GM23338 (cell line): ENCODE measurements at regions not wholly inside any gene's neighbourhood (a gene's known extent, or its start where the extent isn't known, plus 50 kb on each side); places are given as distances from the start of the nearest gene placed in this dataset.

ENCODE experiments used
- ATAC-seq: fragments of 200-7000 bp; cut with Tn5 transposase; 3 replicates; pipeline ENCODE4 v1.9.1; 2020
- DNase-seq: peaks from one replicate; pipeline ENCODE4 v3.0.0-alpha.2; 2015; ENCODE audit warnings: low spot score
- H2AFZ ChIP-seq: fragments of 200-600 bp; sonication (generic); 2 replicates; pipeline ENCODE4 v1.8.0; 2016; ENCODE audit warnings: antibody characterized with exemption, mild to moderate bottlenecking, moderate library complexity
- H3F3A ChIP-seq: fragments of 200-600 bp; sonication (generic); replicated peaks from 2 replicates; pipeline ENCODE4 v1.8.0; 2017; ENCODE audit warnings: antibody characterized with exemption, mixed run types, low read depth
- H3K27ac ChIP-seq: fragments of 200-600 bp; sonication (generic); 2 replicates; pipeline ENCODE4 v1.6.1; 2016; ENCODE audit warnings: low read depth
- H3K27me3 ChIP-seq: fragments of 200-600 bp; sonication (generic); 2 replicates; pipeline ENCODE4 v1.8.0; 2016; ENCODE audit warnings: mild to moderate bottlenecking, mixed run types, moderate library complexity; ENCODE audit not compliant: insufficient read depth
- H3K36me3 ChIP-seq: fragments of 200-600 bp; sonication (generic); 2 replicates; pipeline ENCODE4 v1.8.0; 2016; ENCODE audit warnings: mild to moderate bottlenecking; ENCODE audit not compliant: insufficient read depth
- H3K4me1 ChIP-seq: fragments of 200-600 bp; sonication (generic); 2 replicates; pipeline ENCODE4 v1.8.0; 2016; ENCODE audit warnings: mild to moderate bottlenecking, moderate library complexity; ENCODE audit not compliant: insufficient read depth
- H3K4me2 ChIP-seq: fragments of 200-600 bp; sonication (generic); 2 replicates; pipeline ENCODE4 v1.7.1; 2017; ENCODE audit warnings: mixed run types
- H3K4me3 ChIP-seq: fragments of 200-600 bp; sonication (generic); 2 replicates; pipeline ENCODE4 v1.6.1; 2016; ENCODE audit warnings: mixed run types
- H3K79me2 ChIP-seq: fragments of 200-600 bp; sonication (generic); replicated peaks from 2 replicates; pipeline ENCODE4 v1.8.0; 2017; ENCODE audit warnings: mild to moderate bottlenecking; ENCODE audit not compliant: insufficient read depth
- H3K9me2 ChIP-seq: fragments of 200-600 bp; sonication (generic); 2 replicates; pipeline ENCODE4 v1.8.0; 2017; ENCODE audit not compliant: insufficient read depth
- H4K20me1 ChIP-seq: fragments of 200-600 bp; sonication (generic); replicated peaks from 2 replicates; pipeline ENCODE4 v1.8.0; 2017; ENCODE audit warnings: mild to moderate bottlenecking; ENCODE audit not compliant: insufficient read depth
- H3K27ac Mint-ChIP-seq: 2 replicates; pipeline ENCODE4 v1.8.0; 2020; ENCODE audit warnings: inconsistent platforms, mild to moderate bottlenecking, moderate library complexity, mixed read lengths
- H3K27me3 Mint-ChIP-seq: 3 replicates; pipeline ENCODE4 v1.8.0; 2022; ENCODE audit warnings: low read depth, mild to moderate bottlenecking, moderate library complexity, mixed read lengths, inconsistent platforms; ENCODE audit not compliant: insufficient read depth, poor library complexity
- H3K36me3 Mint-ChIP-seq: 3 replicates; pipeline ENCODE4 v1.8.0; 2021; ENCODE audit warnings: low read depth, mild to moderate bottlenecking, inconsistent platforms, moderate library complexity, mixed read lengths
- H3K4me1 Mint-ChIP-seq: 3 replicates; pipeline ENCODE4 v1.8.0; 2020; ENCODE audit warnings: mild to moderate bottlenecking, inconsistent platforms, mixed read lengths
- H3K4me3 Mint-ChIP-seq: 3 replicates; pipeline ENCODE4 v1.8.0; 2021; ENCODE audit warnings: moderate library complexity, mild to moderate bottlenecking, inconsistent platforms, mixed read lengths
- H3K9me3 Mint-ChIP-seq: 3 replicates; pipeline ENCODE4 v1.8.0; 2020; ENCODE audit warnings: moderate library complexity, mild to moderate bottlenecking, inconsistent platforms, mixed read lengths
- CREB1 ChIP-seq: fragments of 250-450 bp; sonication (Bioruptor Pico); IDR thresholded peaks from 2 replicates; pipeline ENCODE4 v1.5.0; 2020; ENCODE audit warnings: low read depth, mild to moderate bottlenecking, moderate library complexity
- EZH2 ChIP-seq: fragments of 200-600 bp; sonication (generic); IDR thresholded peaks from one replicate; pipeline ENCODE4 v1.8.0; 2017; ENCODE audit warnings: antibody characterized with exemption, mild to moderate bottlenecking, low read depth; ENCODE audit not compliant: unreplicated experiment
- EZH2phosphoT487 ChIP-seq: fragments of 200-600 bp; sonication (generic); IDR thresholded peaks from one replicate; pipeline ENCODE4 v1.8.1; 2018; ENCODE audit warnings: antibody characterized with exemption; ENCODE audit not compliant: unreplicated experiment
- JUNB ChIP-seq: IDR thresholded peaks from one replicate; pipeline ENCODE4 v1.6.1; 2016; ENCODE audit warnings: antibody characterized with exemption; ENCODE audit not compliant: unreplicated experiment
- NANOG ChIP-seq: IDR thresholded peaks from 2 replicates; pipeline ENCODE4 v1.6.1; 2016; ENCODE audit warnings: antibody characterized with exemption, borderline replicate concordance
- POLR2AphosphoS5 ChIP-seq: IDR thresholded peaks from 2 replicates; pipeline ENCODE4 v1.6.1; 2016; ENCODE audit warnings: antibody characterized with exemption, low read depth
- STAT1 ChIP-seq: IDR thresholded peaks from one replicate; pipeline ENCODE4 v1.6.1; 2016; ENCODE audit warnings: antibody characterized with exemption; ENCODE audit not compliant: unreplicated experiment
- ZNF114 ChIP-seq: fragments of 250-450 bp; sonication (Bioruptor Pico); IDR thresholded peaks from 2 replicates; pipeline ENCODE4 v1.5.0; 2020; ENCODE audit warnings: mild to moderate bottlenecking, moderate library complexity
- ZNF331 ChIP-seq: fragments of 250-450 bp; sonication (Bioruptor Pico); IDR thresholded peaks from 2 replicates; pipeline ENCODE4 v1.5.0; 2020; ENCODE audit warnings: low read depth, mild to moderate bottlenecking, moderate library complexity
- TF ChIP-seq, protein P1 (sequence below): IDR thresholded peaks from one replicate; pipeline ENCODE4 v1.6.1; 2018; ENCODE audit warnings: antibody characterized with exemption; ENCODE audit not compliant: unreplicated experiment
- TF ChIP-seq, protein P2 (sequence below), 2 experiments: fragments of 200-600 bp in 1 of 2; sonication (generic) in 1 of 2; conservative IDR thresholded peaks; 2 replicates each; pipeline versions ENCODE4 v1.5.1 to v1.6.1; 2016 to 2017; ENCODE audit warnings: antibody characterized with exemption in 2 of 2, low read depth in 2 of 2, mild to moderate bottlenecking in 2 of 2, moderate library complexity in 1 of 2
- TF ChIP-seq, protein P3 (sequence below): IDR thresholded peaks from 2 replicates; pipeline ENCODE4 v1.6.1; 2016; ENCODE audit warnings: antibody characterized with exemption
- TF ChIP-seq, protein P4 (sequence below): fragments of 250-450 bp; sonication (Bioruptor Pico); IDR thresholded peaks from 2 replicates; pipeline ENCODE4 v1.5.0; 2020; ENCODE audit warnings: mild to moderate bottlenecking, moderate library complexity

DNA sequence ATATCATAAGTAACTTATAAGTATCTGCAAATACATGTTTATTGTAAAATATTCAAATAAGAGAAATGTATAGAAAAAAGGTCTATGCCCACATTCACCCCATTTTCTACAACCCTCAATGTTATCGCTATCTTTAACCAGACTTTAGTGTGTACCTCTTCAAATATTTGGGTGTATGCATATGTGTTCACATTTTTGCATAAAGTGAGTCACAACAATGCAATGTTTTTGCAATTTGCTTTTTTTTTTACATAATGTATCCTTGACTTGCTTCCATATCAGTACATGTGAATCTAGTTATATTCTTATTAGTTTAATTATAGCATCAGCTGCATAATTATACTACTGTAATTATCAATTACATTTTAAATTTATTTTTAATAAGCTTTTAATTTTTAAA lies 117.3 kb upstream of the LYSMD4 start:
- H3K4me3 Mint-ChIP-seq = no peak overlapping the region
- Histone ChIP-seq H3K4me3 (no peak overlapping the region), H3K27me3 (no peaks in the 10 kb centered on the region), H4K20me1 (no peaks in the 10 kb centered on the region), H3F3A (no peaks in the 10 kb centered on the region), H2AFZ (no peak overlapping the region), H3K4me2 (no peak overlapping the region), H3K9me2 (no peaks in the 10 kb centered on the region), H3K36me3 (no peaks in the 10 kb centered on the region), H3K27ac (no peak overlapping the region), H3K4me1 (no peaks in the 10 kb centered on the region), H3K79me2 (no peaks in the 10 kb centered on the region)
- no peak overlapping the region for H3K27ac Mint-ChIP-seq
- peaks cover 1% of the 10 kb centered on the region for H3K27me3 Mint-ChIP-seq
- no peak for DNase-seq
- no peak for TF ChIP-seq JUNB
- TF ChIP-seq, protein P1, sequence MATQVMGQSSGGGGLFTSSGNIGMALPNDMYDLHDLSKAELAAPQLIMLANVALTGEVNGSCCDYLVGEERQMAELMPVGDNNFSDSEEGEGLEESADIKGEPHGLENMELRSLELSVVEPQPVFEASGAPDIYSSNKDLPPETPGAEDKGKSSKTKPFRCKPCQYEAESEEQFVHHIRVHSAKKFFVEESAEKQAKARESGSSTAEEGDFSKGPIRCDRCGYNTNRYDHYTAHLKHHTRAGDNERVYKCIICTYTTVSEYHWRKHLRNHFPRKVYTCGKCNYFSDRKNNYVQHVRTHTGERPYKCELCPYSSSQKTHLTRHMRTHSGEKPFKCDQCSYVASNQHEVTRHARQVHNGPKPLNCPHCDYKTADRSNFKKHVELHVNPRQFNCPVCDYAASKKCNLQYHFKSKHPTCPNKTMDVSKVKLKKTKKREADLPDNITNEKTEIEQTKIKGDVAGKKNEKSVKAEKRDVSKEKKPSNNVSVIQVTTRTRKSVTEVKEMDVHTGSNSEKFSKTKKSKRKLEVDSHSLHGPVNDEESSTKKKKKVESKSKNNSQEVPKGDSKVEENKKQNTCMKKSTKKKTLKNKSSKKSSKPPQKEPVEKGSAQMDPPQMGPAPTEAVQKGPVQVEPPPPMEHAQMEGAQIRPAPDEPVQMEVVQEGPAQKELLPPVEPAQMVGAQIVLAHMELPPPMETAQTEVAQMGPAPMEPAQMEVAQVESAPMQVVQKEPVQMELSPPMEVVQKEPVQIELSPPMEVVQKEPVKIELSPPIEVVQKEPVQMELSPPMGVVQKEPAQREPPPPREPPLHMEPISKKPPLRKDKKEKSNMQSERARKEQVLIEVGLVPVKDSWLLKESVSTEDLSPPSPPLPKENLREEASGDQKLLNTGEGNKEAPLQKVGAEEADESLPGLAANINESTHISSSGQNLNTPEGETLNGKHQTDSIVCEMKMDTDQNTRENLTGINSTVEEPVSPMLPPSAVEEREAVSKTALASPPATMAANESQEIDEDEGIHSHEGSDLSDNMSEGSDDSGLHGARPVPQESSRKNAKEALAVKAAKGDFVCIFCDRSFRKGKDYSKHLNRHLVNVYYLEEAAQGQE = no peak
- TF ChIP-seq ZNF331 = no peak
- TF ChIP-seq CREB1 (CRISPR knock-in tag) = no peak
- no peak for TF ChIP-seq NANOG
- no peak for TF ChIP-seq EZH2
- TF ChIP-seq, protein P2, sequence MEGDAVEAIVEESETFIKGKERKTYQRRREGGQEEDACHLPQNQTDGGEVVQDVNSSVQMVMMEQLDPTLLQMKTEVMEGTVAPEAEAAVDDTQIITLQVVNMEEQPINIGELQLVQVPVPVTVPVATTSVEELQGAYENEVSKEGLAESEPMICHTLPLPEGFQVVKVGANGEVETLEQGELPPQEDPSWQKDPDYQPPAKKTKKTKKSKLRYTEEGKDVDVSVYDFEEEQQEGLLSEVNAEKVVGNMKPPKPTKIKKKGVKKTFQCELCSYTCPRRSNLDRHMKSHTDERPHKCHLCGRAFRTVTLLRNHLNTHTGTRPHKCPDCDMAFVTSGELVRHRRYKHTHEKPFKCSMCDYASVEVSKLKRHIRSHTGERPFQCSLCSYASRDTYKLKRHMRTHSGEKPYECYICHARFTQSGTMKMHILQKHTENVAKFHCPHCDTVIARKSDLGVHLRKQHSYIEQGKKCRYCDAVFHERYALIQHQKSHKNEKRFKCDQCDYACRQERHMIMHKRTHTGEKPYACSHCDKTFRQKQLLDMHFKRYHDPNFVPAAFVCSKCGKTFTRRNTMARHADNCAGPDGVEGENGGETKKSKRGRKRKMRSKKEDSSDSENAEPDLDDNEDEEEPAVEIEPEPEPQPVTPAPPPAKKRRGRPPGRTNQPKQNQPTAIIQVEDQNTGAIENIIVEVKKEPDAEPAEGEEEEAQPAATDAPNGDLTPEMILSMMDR (conservative IDR thresholded peaks at IDR 0.05; ENCODE audit: low read depth in 2 of 2) = no peak
- TF ChIP-seq ZNF114 (CRISPR knock-in tag) = no peak
- TF ChIP-seq, protein P3, sequence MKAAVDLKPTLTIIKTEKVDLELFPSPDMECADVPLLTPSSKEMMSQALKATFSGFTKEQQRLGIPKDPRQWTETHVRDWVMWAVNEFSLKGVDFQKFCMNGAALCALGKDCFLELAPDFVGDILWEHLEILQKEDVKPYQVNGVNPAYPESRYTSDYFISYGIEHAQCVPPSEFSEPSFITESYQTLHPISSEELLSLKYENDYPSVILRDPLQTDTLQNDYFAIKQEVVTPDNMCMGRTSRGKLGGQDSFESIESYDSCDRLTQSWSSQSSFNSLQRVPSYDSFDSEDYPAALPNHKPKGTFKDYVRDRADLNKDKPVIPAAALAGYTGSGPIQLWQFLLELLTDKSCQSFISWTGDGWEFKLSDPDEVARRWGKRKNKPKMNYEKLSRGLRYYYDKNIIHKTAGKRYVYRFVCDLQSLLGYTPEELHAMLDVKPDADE = no peak
- no peak for TF ChIP-seq EZH2phosphoT487
- no peak for TF ChIP-seq STAT1
- TF ChIP-seq, protein P4, sequence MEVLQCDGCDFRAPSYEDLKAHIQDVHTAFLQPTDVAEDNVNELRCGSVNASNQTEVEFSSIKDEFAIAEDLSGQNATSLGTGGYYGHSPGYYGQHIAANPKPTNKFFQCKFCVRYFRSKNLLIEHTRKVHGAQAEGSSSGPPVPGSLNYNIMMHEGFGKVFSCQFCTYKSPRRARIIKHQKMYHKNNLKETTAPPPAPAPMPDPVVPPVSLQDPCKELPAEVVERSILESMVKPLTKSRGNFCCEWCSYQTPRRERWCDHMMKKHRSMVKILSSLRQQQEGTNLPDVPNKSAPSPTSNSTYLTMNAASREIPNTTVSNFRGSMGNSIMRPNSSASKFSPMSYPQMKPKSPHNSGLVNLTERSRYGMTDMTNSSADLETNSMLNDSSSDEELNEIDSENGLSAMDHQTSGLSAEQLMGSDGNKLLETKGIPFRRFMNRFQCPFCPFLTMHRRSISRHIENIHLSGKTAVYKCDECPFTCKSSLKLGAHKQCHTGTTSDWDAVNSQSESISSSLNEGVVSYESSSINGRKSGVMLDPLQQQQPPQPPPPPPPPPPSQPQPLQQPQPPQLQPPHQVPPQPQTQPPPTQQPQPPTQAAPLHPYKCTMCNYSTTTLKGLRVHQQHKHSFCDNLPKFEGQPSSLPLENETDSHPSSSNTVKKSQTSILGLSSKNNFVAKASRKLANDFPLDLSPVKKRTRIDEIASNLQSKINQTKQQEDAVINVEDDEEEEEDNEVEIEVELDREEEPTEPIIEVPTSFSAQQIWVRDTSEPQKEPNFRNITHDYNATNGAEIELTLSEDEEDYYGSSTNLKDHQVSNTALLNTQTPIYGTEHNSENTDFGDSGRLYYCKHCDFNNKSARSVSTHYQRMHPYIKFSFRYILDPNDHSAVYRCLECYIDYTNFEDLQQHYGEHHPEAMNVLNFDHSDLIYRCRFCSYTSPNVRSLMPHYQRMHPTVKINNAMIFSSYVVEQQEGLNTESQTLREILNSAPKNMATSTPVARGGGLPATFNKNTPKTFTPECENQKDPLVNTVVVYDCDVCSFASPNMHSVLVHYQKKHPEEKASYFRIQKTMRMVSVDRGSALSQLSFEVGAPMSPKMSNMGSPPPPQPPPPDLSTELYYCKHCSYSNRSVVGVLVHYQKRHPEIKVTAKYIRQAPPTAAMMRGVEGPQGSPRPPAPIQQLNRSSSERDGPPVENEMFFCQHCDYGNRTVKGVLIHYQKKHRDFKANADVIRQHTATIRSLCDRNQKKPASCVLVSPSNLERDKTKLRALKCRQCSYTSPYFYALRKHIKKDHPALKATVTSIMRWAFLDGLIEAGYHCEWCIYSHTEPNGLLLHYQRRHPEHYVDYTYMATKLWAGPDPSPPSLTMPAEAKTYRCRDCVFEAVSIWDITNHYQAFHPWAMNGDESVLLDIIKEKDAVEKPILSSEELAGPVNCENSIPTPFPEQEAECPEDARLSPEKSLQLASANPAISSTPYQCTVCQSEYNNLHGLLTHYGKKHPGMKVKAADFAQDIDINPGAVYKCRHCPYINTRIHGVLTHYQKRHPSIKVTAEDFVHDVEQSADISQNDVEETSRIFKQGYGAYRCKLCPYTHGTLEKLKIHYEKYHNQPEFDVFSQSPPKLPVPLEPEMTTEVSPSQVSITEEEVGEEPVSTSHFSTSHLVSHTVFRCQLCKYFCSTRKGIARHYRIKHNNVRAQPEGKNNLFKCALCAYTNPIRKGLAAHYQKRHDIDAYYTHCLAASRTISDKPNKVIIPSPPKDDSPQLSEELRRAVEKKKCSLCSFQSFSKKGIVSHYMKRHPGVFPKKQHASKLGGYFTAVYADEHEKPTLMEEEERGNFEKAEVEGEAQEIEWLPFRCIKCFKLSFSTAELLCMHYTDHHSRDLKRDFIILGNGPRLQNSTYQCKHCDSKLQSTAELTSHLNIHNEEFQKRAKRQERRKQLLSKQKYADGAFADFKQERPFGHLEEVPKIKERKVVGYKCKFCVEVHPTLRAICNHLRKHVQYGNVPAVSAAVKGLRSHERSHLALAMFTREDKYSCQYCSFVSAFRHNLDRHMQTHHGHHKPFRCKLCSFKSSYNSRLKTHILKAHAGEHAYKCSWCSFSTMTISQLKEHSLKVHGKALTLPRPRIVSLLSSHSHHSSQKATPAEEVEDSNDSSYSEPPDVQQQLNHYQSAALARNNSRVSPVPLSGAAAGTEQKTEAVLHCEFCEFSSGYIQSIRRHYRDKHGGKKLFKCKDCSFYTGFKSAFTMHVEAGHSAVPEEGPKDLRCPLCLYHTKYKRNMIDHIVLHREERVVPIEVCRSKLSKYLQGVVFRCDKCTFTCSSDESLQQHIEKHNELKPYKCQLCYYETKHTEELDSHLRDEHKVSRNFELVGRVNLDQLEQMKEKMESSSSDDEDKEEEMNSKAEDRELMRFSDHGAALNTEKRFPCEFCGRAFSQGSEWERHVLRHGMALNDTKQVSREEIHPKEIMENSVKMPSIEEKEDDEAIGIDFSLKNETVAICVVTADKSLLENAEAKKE (CRISPR knock-in tag) = no peak
- no peak for TF ChIP-seq POLR2AphosphoS5
- no peaks in the 10 kb centered on the region for H3K9me3 Mint-ChIP-seq
- ATAC-seq = no peak
- H3K4me1 Mint-ChIP-seq = peaks cover 5% of the 10 kb centered on the region
- no peaks in the 10 kb centered on the region for H3K36me3 Mint-ChIP-seq
